Hepatocyte (in vitro differentiated cells): ENCODE measurements at regions not wholly inside any gene's neighbourhood (a gene's known extent, or its start where the extent isn't known, plus 50 kb on each side); places are given as distances from the start of the nearest gene placed in this dataset.

Source experiments
- EZH2 ChIP-seq: fragments of 200-600 bp; sonication (generic); IDR thresholded peaks from 2 replicates; pipeline ENCODE4 v1.6.1; 2016; ENCODE audit warnings: antibody characterized with exemption, mild to moderate bottlenecking, borderline replicate concordance
- TF ChIP-seq, protein P1 (sequence below): fragments of 200-600 bp; sonication (generic); IDR thresholded peaks from 2 replicates; pipeline ENCODE4 v1.5.1; 2016; ENCODE audit warnings: antibody characterized with exemption, mild to moderate bottlenecking; ENCODE audit not compliant: poor library complexity

DNA sequence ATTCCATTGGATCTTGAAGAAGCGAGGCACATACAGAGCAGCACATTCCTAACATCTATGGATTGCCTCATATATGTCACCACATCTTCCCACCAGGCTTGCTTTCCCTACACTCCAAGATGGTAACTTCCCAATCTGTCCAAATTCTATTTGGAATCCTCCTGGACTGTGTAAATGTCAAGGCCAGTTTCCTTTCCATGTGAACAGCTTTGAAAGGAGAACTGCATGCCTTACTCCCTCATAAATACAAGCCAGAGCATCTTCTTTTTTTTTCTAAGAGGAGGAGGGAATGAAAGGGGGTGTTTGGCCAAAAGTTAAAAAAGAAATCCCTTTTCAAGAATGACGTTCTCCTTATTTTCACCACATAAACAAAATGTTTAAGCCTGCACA lies 103.8 kb upstream of the OSR1 start:
- TF ChIP-seq, protein P1, sequence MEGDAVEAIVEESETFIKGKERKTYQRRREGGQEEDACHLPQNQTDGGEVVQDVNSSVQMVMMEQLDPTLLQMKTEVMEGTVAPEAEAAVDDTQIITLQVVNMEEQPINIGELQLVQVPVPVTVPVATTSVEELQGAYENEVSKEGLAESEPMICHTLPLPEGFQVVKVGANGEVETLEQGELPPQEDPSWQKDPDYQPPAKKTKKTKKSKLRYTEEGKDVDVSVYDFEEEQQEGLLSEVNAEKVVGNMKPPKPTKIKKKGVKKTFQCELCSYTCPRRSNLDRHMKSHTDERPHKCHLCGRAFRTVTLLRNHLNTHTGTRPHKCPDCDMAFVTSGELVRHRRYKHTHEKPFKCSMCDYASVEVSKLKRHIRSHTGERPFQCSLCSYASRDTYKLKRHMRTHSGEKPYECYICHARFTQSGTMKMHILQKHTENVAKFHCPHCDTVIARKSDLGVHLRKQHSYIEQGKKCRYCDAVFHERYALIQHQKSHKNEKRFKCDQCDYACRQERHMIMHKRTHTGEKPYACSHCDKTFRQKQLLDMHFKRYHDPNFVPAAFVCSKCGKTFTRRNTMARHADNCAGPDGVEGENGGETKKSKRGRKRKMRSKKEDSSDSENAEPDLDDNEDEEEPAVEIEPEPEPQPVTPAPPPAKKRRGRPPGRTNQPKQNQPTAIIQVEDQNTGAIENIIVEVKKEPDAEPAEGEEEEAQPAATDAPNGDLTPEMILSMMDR, result no peak
- no peak for TF ChIP-seq EZH2
